ENCODE measurements at regions not wholly inside any gene's neighbourhood (a gene's known extent, or its start where the extent isn't known, plus 50 kb on each side); places are given as distances from the start of the nearest gene placed in this dataset.

DNA sequence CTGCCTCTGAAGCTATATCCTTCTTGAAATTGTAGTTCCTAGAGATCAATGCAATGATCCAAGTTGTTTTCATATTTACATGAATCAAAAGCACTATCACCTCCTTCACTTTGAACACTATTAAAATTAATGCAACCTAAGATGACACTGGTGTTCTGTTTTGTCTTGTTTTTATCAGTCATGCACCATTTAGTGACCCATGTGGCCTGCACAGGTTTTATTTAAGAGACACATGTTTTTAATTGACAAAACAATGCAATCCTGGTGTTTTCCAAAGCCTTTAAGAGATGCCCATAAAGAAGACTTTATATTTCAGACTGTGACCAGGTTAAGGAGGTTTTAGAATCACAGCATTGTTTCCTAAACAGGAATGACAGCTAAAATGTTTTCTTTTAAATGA, 177.5 kb downstream of the FAM181B start:
- TF ChIP-seq, protein P1, sequence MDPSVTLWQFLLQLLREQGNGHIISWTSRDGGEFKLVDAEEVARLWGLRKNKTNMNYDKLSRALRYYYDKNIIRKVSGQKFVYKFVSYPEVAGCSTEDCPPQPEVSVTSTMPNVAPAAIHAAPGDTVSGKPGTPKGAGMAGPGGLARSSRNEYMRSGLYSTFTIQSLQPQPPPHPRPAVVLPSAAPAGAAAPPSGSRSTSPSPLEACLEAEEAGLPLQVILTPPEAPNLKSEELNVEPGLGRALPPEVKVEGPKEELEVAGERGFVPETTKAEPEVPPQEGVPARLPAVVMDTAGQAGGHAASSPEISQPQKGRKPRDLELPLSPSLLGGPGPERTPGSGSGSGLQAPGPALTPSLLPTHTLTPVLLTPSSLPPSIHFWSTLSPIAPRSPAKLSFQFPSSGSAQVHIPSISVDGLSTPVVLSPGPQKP (IDR thresholded peaks at IDR 0.05; ENCODE audit: low read depth, low read length), result no peak
- TF ChIP-seq, protein P2, sequence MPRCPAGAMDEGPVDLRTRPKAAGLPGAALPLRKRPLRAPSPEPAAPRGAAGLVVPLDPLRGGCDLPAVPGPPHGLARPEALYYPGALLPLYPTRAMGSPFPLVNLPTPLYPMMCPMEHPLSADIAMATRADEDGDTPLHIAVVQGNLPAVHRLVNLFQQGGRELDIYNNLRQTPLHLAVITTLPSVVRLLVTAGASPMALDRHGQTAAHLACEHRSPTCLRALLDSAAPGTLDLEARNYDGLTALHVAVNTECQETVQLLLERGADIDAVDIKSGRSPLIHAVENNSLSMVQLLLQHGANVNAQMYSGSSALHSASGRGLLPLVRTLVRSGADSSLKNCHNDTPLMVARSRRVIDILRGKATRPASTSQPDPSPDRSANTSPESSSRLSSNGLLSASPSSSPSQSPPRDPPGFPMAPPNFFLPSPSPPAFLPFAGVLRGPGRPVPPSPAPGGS (IDR thresholded peaks at IDR 0.05), result no peak
- TF ChIP-seq, protein P3, sequence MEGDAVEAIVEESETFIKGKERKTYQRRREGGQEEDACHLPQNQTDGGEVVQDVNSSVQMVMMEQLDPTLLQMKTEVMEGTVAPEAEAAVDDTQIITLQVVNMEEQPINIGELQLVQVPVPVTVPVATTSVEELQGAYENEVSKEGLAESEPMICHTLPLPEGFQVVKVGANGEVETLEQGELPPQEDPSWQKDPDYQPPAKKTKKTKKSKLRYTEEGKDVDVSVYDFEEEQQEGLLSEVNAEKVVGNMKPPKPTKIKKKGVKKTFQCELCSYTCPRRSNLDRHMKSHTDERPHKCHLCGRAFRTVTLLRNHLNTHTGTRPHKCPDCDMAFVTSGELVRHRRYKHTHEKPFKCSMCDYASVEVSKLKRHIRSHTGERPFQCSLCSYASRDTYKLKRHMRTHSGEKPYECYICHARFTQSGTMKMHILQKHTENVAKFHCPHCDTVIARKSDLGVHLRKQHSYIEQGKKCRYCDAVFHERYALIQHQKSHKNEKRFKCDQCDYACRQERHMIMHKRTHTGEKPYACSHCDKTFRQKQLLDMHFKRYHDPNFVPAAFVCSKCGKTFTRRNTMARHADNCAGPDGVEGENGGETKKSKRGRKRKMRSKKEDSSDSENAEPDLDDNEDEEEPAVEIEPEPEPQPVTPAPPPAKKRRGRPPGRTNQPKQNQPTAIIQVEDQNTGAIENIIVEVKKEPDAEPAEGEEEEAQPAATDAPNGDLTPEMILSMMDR (IDR thresholded peaks at IDR 0.05), result no peak
- no peak for TF ChIP-seq MAFK (IDR thresholded peaks at IDR 0.05; ENCODE audit: partially characterized antibody)
- TF ChIP-seq, protein P4, sequence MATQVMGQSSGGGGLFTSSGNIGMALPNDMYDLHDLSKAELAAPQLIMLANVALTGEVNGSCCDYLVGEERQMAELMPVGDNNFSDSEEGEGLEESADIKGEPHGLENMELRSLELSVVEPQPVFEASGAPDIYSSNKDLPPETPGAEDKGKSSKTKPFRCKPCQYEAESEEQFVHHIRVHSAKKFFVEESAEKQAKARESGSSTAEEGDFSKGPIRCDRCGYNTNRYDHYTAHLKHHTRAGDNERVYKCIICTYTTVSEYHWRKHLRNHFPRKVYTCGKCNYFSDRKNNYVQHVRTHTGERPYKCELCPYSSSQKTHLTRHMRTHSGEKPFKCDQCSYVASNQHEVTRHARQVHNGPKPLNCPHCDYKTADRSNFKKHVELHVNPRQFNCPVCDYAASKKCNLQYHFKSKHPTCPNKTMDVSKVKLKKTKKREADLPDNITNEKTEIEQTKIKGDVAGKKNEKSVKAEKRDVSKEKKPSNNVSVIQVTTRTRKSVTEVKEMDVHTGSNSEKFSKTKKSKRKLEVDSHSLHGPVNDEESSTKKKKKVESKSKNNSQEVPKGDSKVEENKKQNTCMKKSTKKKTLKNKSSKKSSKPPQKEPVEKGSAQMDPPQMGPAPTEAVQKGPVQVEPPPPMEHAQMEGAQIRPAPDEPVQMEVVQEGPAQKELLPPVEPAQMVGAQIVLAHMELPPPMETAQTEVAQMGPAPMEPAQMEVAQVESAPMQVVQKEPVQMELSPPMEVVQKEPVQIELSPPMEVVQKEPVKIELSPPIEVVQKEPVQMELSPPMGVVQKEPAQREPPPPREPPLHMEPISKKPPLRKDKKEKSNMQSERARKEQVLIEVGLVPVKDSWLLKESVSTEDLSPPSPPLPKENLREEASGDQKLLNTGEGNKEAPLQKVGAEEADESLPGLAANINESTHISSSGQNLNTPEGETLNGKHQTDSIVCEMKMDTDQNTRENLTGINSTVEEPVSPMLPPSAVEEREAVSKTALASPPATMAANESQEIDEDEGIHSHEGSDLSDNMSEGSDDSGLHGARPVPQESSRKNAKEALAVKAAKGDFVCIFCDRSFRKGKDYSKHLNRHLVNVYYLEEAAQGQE (IDR thresholded peaks at IDR 0.05), result no peak
- TF ChIP-seq, protein P5, sequence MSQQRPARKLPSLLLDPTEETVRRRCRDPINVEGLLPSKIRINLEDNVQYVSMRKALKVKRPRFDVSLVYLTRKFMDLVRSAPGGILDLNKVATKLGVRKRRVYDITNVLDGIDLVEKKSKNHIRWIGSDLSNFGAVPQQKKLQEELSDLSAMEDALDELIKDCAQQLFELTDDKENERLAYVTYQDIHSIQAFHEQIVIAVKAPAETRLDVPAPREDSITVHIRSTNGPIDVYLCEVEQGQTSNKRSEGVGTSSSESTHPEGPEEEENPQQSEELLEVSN (IDR thresholded peaks at IDR 0.05; ENCODE audit: borderline replicate concordance, low read depth), result no peak
- no peak for TF ChIP-seq EP300 (IDR thresholded peaks at IDR 0.05)
- no peak for TF ChIP-seq SMC3 (IDR thresholded peaks at IDR 0.05)
- TF ChIP-seq CHD2 (IDR thresholded peaks at IDR 0.05; ENCODE audit: low read length, partially characterized antibody), result no peak
